HCT116 (cell line): ENCODE measurements at regions not wholly inside any gene's neighbourhood (a gene's known extent, or its start where the extent isn't known, plus 50 kb on each side); places are given as distances from the start of the nearest gene placed in this dataset.

Experiments used
- ATAC-seq: fragments of 200-7000 bp; cut with Tn5 transposase; 2 replicates; pipeline ENCODE4 v1.9.1; 2020; ENCODE audit warnings: mild to moderate bottlenecking, moderate library complexity
- BruUV-seq: library from RNA; stranded (reverse); fragments of 400-500 nt; replicated peaks from 2 replicates; lab custom pipeline; 2021; lab: Mats Ljungman, UMichigan
- CTCF ChIA-PET: fragments of 300-600 bp; sonication (Branson Sonifier 250); formaldehyde crosslinking; loops from one replicate; lab custom pipeline; 2021; ENCODE audit warnings: antibody characterized with exemption; lab: Charles Lee
- POLR2A ChIA-PET: fragments of 300-600, 350-600 bp; sonication (Branson Sonifier 250); formaldehyde crosslinking; loops from one replicate; lab custom pipeline; 2021; ENCODE audit warnings: antibody characterized with exemption; lab: Charles Lee
- RAD21 ChIA-PET, 2 experiments: fragments of 300-600 bp; sonication (Branson Sonifier 250); formaldehyde crosslinking; loops; one replicate each; lab custom pipeline; 2023; ENCODE audit warnings: low total read pairs in 2 of 2; ENCODE audit not compliant: uncharacterized antibody in 2 of 2, unreplicated experiment in 2 of 2, low non-redundant PET in 1 of 2; lab: Charles Lee
- DNase-seq: peaks from one replicate; pipeline ENCODE4 v3.0.0-alpha.2; 2010; ENCODE audit warnings: low read depth, low spot score
- H2AFZ ChIP-seq: fragments of 200-600 bp; shearing (Covaris generic), sonication (generic); 2 replicates; pipeline ENCODE4 v1.6.1; 2017; ENCODE audit warnings: low read depth, mixed run types, mixed read lengths, antibody characterized with exemption, low read length; ENCODE audit not compliant: poor library complexity, severe bottlenecking
- H3K27ac ChIP-seq: 2 replicates; pipeline ENCODE4 v1.5.1; 2012; ENCODE audit warnings: low read depth, low read length
- H3K27me3 ChIP-seq: fragments of 200-600 bp; sonication (generic); 2 replicates; pipeline ENCODE4 v1.6.1; 2016; ENCODE audit warnings: mixed run types, low read length, mixed read lengths; ENCODE audit not compliant: insufficient read depth
- H3K36me3 ChIP-seq, 2 experiments: fragments of 200-500 bp in 1 of 2; fragments of 200-600 bp in 1 of 2; sonication (Bioruptor generic) in 1 of 2; sonication (generic) in 1 of 2; 2 replicates each; pipeline versions ENCODE4 v1.5.1 to v1.6.1; 2014 to 2016; ENCODE audit warnings: low read length in 2 of 2, inconsistent platforms in 1 of 2, mixed read lengths in 1 of 2, mixed run types in 1 of 2; ENCODE audit not compliant: insufficient read depth in 2 of 2, control insufficient read depth in 1 of 2
- H3K4me1 ChIP-seq, 2 experiments: fragments of 200-600 bp in 1 of 2; sonication (generic) in 1 of 2; 2 replicates each; pipeline versions ENCODE4 v1.5.1 to v1.6.1; 2012 to 2017; ENCODE audit warnings: low read length in 2 of 2, inconsistent platforms in 1 of 2, mild to moderate bottlenecking in 1 of 2, mixed read lengths in 1 of 2, mixed run types in 1 of 2, moderate library complexity in 1 of 2; ENCODE audit not compliant: insufficient read depth in 2 of 2, control insufficient read depth in 1 of 2
- H3K4me2 ChIP-seq: fragments of 200-600 bp; sonication (generic); 2 replicates; pipeline ENCODE4 v1.6.1; 2017; ENCODE audit warnings: mixed run types, low read length, mixed read lengths
- H3K4me3 ChIP-seq, 2 experiments: fragments of 200-600 bp in 1 of 2; sonication (generic) in 1 of 2; replicated peaks in 1 of 2; 2 replicates each; pipeline ENCODE4 v1.5.1; 2011 to 2016; ENCODE audit warnings: low read length in 2 of 2, control low read depth in 1 of 2, low read depth in 1 of 2, mild to moderate bottlenecking in 1 of 2, mixed read lengths in 1 of 2, mixed run types in 1 of 2
- H3K79me2 ChIP-seq: fragments of 200-600 bp; sonication (generic); 2 replicates; pipeline ENCODE4 v1.6.1; 2017; ENCODE audit warnings: mild to moderate bottlenecking, mixed run types, low read length, moderate library complexity, mixed read lengths; ENCODE audit not compliant: insufficient read depth
- H3K9ac ChIP-seq: fragments of 200-600 bp; sonication (generic); 2 replicates; pipeline ENCODE4 v1.6.1; 2016; ENCODE audit warnings: low read length, mixed read lengths
- H3K9me2 ChIP-seq: fragments of 200-600 bp; sonication (generic), shearing (Covaris generic); 2 replicates; pipeline ENCODE4 v1.6.1; 2017; ENCODE audit warnings: mixed run types, mild to moderate bottlenecking, moderate library complexity; ENCODE audit not compliant: insufficient read depth
- H3K9me3 ChIP-seq, 2 experiments: fragments of 200-500 bp in 1 of 2; fragments of 200-600 bp in 1 of 2; sonication (Bioruptor generic) in 1 of 2; sonication (generic) in 1 of 2; 2 replicates each; pipeline ENCODE4 v1.6.1; 2014 to 2017; ENCODE audit warnings: low read length in 2 of 2, mixed read lengths in 2 of 2, inconsistent platforms in 1 of 2, low read depth in 1 of 2, mild to moderate bottlenecking in 1 of 2, mixed run types in 1 of 2, moderate library complexity in 1 of 2; ENCODE audit not compliant: control insufficient read depth in 1 of 2, insufficient read depth in 1 of 2
- H4K20me1 ChIP-seq: fragments of 200-600 bp; sonication (generic), shearing (Covaris generic); 2 replicates; pipeline ENCODE4 v1.6.1; 2017; ENCODE audit warnings: mixed run types, mild to moderate bottlenecking, moderate library complexity; ENCODE audit not compliant: insufficient read depth
- EGR1 ChIP-seq: IDR thresholded peaks from 2 replicates; pipeline ENCODE4 v1.6.1; 2012; ENCODE audit warnings: low read depth
- EZH2phosphoT487 ChIP-seq: fragments of 200-600 bp; IDR thresholded peaks from 2 replicates; pipeline ENCODE4 v1.6.1; 2018; ENCODE audit warnings: antibody characterized with exemption, borderline replicate concordance
- MAX ChIP-seq: IDR thresholded peaks from 2 replicates; pipeline ENCODE4 v1.6.1; 2012
- POLR2A ChIP-seq: IDR thresholded peaks from 2 replicates; pipeline ENCODE4 v1.7.0; 2011; ENCODE audit warnings: borderline replicate concordance; ENCODE audit not compliant: insufficient read depth, insufficient read length; ENCODE audit errors: extremely low read depth
- POLR2AphosphoS5 ChIP-seq: IDR thresholded peaks from 2 replicates; pipeline ENCODE4 v1.6.1; 2011; ENCODE audit warnings: mild to moderate bottlenecking, low read depth, low read length, moderate library complexity
- RAD21 ChIP-seq: IDR thresholded peaks from 2 replicates; pipeline ENCODE4 v1.6.1; 2012; ENCODE audit warnings: low read depth, mild to moderate bottlenecking
- REST ChIP-seq: IDR thresholded peaks from 2 replicates; pipeline ENCODE4 v1.6.1; 2012; ENCODE audit warnings: low read depth
- intact Hi-C: fragments of 100-400 bp; cut with micrococcal nuclease; formaldehyde crosslinking; loops from 2 replicates; pipeline ENCODE4 v1.10.0; 2022
- TF ChIP-seq, protein P1 (sequence below): IDR thresholded peaks from 2 replicates; pipeline ENCODE4 v1.6.1; 2011; ENCODE audit warnings: mild to moderate bottlenecking, low read length, moderate library complexity; ENCODE audit not compliant: insufficient replicate concordance; ENCODE audit errors: extremely low read depth

DNA sequence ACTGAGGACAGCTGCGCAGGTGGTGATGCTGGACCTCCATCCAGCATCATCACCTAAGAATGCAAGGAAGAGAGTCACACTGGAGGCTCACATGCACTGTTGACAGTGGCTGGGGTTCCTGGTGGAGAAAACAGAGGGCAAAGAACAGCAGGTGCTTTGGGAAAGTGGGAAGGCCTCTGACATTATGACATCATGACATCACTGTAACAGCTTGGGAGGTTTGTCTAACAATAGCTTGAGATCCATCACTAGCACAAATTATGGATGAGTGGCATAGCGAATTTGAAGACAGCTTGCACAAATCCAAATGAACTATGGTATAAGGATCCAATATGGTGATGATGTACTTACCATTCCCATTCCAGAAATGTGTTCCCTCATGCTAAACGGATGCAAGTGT lies 226.5 kb upstream of the MPHOSPH6 start (continued):
- TF ChIP-seq, protein P1, sequence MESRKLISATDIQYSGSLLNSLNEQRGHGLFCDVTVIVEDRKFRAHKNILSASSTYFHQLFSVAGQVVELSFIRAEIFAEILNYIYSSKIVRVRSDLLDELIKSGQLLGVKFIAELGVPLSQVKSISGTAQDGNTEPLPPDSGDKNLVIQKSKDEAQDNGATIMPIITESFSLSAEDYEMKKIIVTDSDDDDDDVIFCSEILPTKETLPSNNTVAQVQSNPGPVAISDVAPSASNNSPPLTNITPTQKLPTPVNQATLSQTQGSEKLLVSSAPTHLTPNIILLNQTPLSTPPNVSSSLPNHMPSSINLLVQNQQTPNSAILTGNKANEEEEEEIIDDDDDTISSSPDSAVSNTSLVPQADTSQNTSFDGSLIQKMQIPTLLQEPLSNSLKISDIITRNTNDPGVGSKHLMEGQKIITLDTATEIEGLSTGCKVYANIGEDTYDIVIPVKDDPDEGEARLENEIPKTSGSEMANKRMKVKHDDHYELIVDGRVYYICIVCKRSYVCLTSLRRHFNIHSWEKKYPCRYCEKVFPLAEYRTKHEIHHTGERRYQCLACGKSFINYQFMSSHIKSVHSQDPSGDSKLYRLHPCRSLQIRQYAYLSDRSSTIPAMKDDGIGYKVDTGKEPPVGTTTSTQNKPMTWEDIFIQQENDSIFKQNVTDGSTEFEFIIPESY, result no peak
- no peak for TF ChIP-seq POLR2AphosphoS5
- TF ChIP-seq, all 23 proteins: peak for 0

DNA sequence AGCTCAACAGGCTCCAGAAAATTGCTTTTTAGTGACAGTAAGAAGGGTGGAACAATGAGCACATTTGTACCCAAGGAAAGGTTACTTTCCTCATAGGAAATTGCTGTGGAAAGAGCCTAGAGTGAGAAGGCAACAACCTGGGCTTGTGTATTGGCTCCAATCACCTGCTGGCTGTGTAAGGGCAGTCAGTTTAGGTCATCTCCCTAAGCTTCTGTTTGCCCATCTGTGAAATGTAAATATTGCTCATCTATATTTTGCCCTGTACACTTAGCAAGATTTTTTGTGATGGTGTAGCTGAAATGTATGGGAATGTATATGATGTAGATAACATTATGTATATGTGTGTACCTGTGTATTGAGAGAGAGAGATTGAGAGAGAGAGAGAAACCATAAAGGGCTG lies 225.2 kb upstream of the MPHOSPH6 start:
- BruUV-seq, result no TSS peak
- ATAC-seq (no peak), DNase-seq (no peak)
- RAD21 ChIA-PET, result no interaction called here
- Histone ChIP-seq H3K4me1 (no peaks in the 10 kb centered on the region), H3K27me3 (peaks cover 14% of the 10 kb centered on the region; the same call in 1 of the 2 replicates), H3K4me3 (no peak overlapping the region), H4K20me1 (no peaks in the 10 kb centered on the region), H3K4me2 (no peak overlapping the region), H3K9ac (no peak overlapping the region), H3K9me2 (no peaks in the 10 kb centered on the region), H2AFZ (no peak overlapping the region), H3K36me3 (no peaks in the 10 kb centered on the region), H3K79me2 (no peaks in the 10 kb centered on the region), H3K9me3 (no peaks in the 10 kb centered on the region), H3K27ac (no peak overlapping the region)
- TF ChIP-seq, protein P1, result no peak
- TF ChIP-seq MAX (no peak), POLR2A (no peak), EGR1 (no peak), RAD21 (no peak), EZH2phosphoT487 (no peak), REST (no peak)
- POLR2A ChIA-PET, result no interaction called here
- intact Hi-C loops, result no loop called here
- CTCF ChIA-PET, result no interaction called here
